PC-3 (cell line): ENCODE measurements at regions not wholly inside any gene's neighbourhood (a gene's known extent, or its start where the extent isn't known, plus 50 kb on each side); places are given as distances from the start of the nearest gene placed in this dataset.

Experiments
- CTCF ChIP-seq: fragments of 300-600 bp; sonication (generic); conservative IDR thresholded peaks from 2 replicates; pipeline ENCODE4 v1.5.1; 2017; ENCODE audit warnings: antibody characterized with exemption, low read depth, mild to moderate bottlenecking, low read length
- EZH2 ChIP-seq: fragments of 300-600 bp; sonication (generic); IDR thresholded peaks from one replicate; pipeline ENCODE4 v1.6.1; 2017; ENCODE audit warnings: antibody characterized with exemption, mild to moderate bottlenecking, low read length; ENCODE audit not compliant: unreplicated experiment
- EZH2phosphoT487 ChIP-seq: fragments of 300-600 bp; sonication (generic); IDR thresholded peaks from 2 replicates; pipeline ENCODE4 v1.6.1; 2018; ENCODE audit warnings: mild to moderate bottlenecking, antibody characterized with exemption, low read length, borderline replicate concordance

GRCh38 chr3:11736136-11736833 lies 92.6 kb upstream of the VGLL4 start:
- TF ChIP-seq CTCF: no peak
- no peak for TF ChIP-seq EZH2
- TF ChIP-seq EZH2phosphoT487: no peak
